TTC549 (cell line): ENCODE measurements at regions not wholly inside any gene's neighbourhood (a gene's known extent, or its start where the extent isn't known, plus 50 kb on each side); places are given as distances from the start of the nearest gene placed in this dataset.
A peak's percentile ranks its signal among the peaks of the same experiment; 100 is the strongest.
"Not testable (repeated sequence)": the region's sequence is repeated elsewhere in the genome, so short reads cannot be mapped to it uniquely, and the experiment has no call there.

Source experiments
- FAIRE-seq: peaks from 2 replicates; lab custom pipeline; 2012; peaks lifted over from hg19 to GRCh38; lab: Jason Lieb, UNC

GRCh38 chr13:87100431-87100830, 570.7 kb upstream of the SLITRK5 start:
- no peak for FAIRE-seq

- no peak for FAIRE-seq
Measured at GRCh38 chr13:87107651-87108050, 563.5 kb upstream of the SLITRK5 start.

GRCh38 chr13:87120476-87120875, 550.7 kb upstream of the SLITRK5 start:
- FAIRE-seq: no peak

- no peak for FAIRE-seq
Measured at GRCh38 chr13:87122551-87122950, 548.6 kb upstream of the SLITRK5 start.

GRCh38 chr13:87123987-87124784, 547.0 kb upstream of the SLITRK5 start:
- FAIRE-seq: no peak

GRCh38 chr13:87124785-87125074, 546.4 kb upstream of the SLITRK5 start:
- no peak for FAIRE-seq

GRCh38 chr13:87128036-87128435, 543.1 kb upstream of the SLITRK5 start:
- peak; percentile 56 for FAIRE-seq

GRCh38 chr13:87128491-87128890, 542.7 kb upstream of the SLITRK5 start:
- no peak for FAIRE-seq

- no peak for FAIRE-seq
Measured at GRCh38 chr13:87129602-87130300, 541.4 kb upstream of the SLITRK5 start.

GRCh38 chr13:87130423-87130822, 540.7 kb upstream of the SLITRK5 start:
- FAIRE-seq: no peak

GRCh38 chr13:87131611-87132010, 539.6 kb upstream of the SLITRK5 start:
- no peak for FAIRE-seq

GRCh38 chr13:87138866-87139265, 532.3 kb upstream of the SLITRK5 start:
- FAIRE-seq: no peak

- no peak for FAIRE-seq
Measured at GRCh38 chr13:87147076-87147475, 524.1 kb upstream of the SLITRK5 start.

GRCh38 chr13:87153371-87153770, 517.8 kb upstream of the SLITRK5 start:
- FAIRE-seq: no peak

- FAIRE-seq: no peak
Measured at GRCh38 chr13:87166348-87166747, 504.8 kb upstream of the SLITRK5 start.

- no peak for FAIRE-seq
Measured at GRCh38 chr13:87168390-87168789, 502.8 kb upstream of the SLITRK5 start.

GRCh38 chr13:87169337-87169736, 501.8 kb upstream of the SLITRK5 start:
- FAIRE-seq: peak; percentile 29

- no peak for FAIRE-seq
Measured at GRCh38 chr13:87172166-87172835, 498.9 kb upstream of the SLITRK5 start.

GRCh38 chr13:87185138-87185537, 486.0 kb upstream of the SLITRK5 start:
- FAIRE-seq: not testable (repeated sequence)

- FAIRE-seq: not testable (repeated sequence)
Measured at GRCh38 chr13:87186647-87187046, 484.5 kb upstream of the SLITRK5 start.

GRCh38 chr13:87191485-87191884, 479.7 kb upstream of the SLITRK5 start:
- not testable (repeated sequence) for FAIRE-seq

- FAIRE-seq: no peak
Measured at GRCh38 chr13:87198371-87198770, 472.8 kb upstream of the SLITRK5 start.

GRCh38 chr13:87206708-87207107, 464.5 kb upstream of the SLITRK5 start:
- no peak for FAIRE-seq
